ENCODE measurements at regions not wholly inside any gene's neighbourhood (a gene's known extent, or its start where the extent isn't known, plus 50 kb on each side); places are given as distances from the start of the nearest gene placed in this dataset.

- TF ChIP-seq CTCF (IDR thresholded peaks at IDR 0.05; ENCODE audit: insufficient read depth, low read length, missing control alignments), result no peak
- H3K4me3 ChIP-seq (ENCODE audit: low read depth, low read length), result no peak overlapping the region
- DNase-seq (ENCODE audit: low read depth, low spot score), result no peak
- CTCF ChIA-PET, result no interaction called here
- POLR2A ChIA-PET, result no interaction called here
Measured at GRCh38 chr2:139622691-139623090, 842.5 kb upstream of the NXPH2 start.

- CTCF ChIA-PET, result no interaction called here
- H3K4me3 ChIP-seq (ENCODE audit: low read depth, low read length), result no peak overlapping the region
- POLR2A ChIA-PET, result no interaction called here
- DNase-seq (ENCODE audit: low read depth, low spot score), result no peak
- no peak for TF ChIP-seq CTCF (IDR thresholded peaks at IDR 0.05; ENCODE audit: insufficient read depth, low read length, missing control alignments)
Measured at GRCh38 chr2:139617747-139618146, 837.6 kb upstream of the NXPH2 start.

- no peak for TF ChIP-seq CTCF (IDR thresholded peaks at IDR 0.05; ENCODE audit: insufficient read depth, low read length, missing control alignments)
- DNase-seq (ENCODE audit: low read depth, low spot score), result no peak
- ChIA-PET POLR2A (no interaction called here), CTCF (no interaction called here)
- H3K4me3 ChIP-seq (ENCODE audit: low read depth, low read length), result no peak overlapping the region
Measured at GRCh38 chr2:139613264-139613663, 833.1 kb upstream of the NXPH2 start.

GRCh38 chr2:139610512-139610911 is 830.3 kb upstream of the NXPH2 start:
- POLR2A ChIA-PET, result no interaction called here
- no peak for DNase-seq (ENCODE audit: low read depth, low spot score)
- TF ChIP-seq CTCF (IDR thresholded peaks at IDR 0.05; ENCODE audit: insufficient read depth, low read length, missing control alignments), result no peak
- CTCF ChIA-PET, result no interaction called here
- H3K4me3 ChIP-seq (ENCODE audit: low read depth, low read length), result no peak overlapping the region

- CTCF ChIA-PET, result no interaction called here
- no peak for TF ChIP-seq CTCF (IDR thresholded peaks at IDR 0.05; ENCODE audit: insufficient read depth, low read length, missing control alignments)
- no peak overlapping the region for H3K4me3 ChIP-seq (ENCODE audit: low read depth, low read length)
- POLR2A ChIA-PET, result no interaction called here
- DNase-seq (ENCODE audit: low read depth, low spot score), result no peak
Measured at GRCh38 chr2:139609109-139609508, 828.9 kb upstream of the NXPH2 start.

- POLR2A ChIA-PET, result no interaction called here
- no peak overlapping the region for H3K4me3 ChIP-seq (ENCODE audit: low read depth, low read length)
- TF ChIP-seq CTCF (IDR thresholded peaks at IDR 0.05; ENCODE audit: insufficient read depth, low read length, missing control alignments), result no peak
- DNase-seq (ENCODE audit: low read depth, low spot score), result no peak
- CTCF ChIA-PET, result no interaction called here
Measured at GRCh38 chr2:139605668-139606067, 825.5 kb upstream of the NXPH2 start.

All from AG04449 (cell line).